GM20431 (cell line): ENCODE measurements at regions not wholly inside any gene's neighbourhood (a gene's known extent, or its start where the extent isn't known, plus 50 kb on each side); places are given as distances from the start of the nearest gene placed in this dataset.

ENCODE experiments used
- in situ Hi-C: fragments of 300-500 bp; cut with MseI, MboI; formaldehyde crosslinking; loops from one replicate; pipeline ENCODE4 v1.15.0; 2020; ENCODE audit warnings: low sequenced_read_pairs; ENCODE audit not compliant: unreplicated experiment

DNA sequence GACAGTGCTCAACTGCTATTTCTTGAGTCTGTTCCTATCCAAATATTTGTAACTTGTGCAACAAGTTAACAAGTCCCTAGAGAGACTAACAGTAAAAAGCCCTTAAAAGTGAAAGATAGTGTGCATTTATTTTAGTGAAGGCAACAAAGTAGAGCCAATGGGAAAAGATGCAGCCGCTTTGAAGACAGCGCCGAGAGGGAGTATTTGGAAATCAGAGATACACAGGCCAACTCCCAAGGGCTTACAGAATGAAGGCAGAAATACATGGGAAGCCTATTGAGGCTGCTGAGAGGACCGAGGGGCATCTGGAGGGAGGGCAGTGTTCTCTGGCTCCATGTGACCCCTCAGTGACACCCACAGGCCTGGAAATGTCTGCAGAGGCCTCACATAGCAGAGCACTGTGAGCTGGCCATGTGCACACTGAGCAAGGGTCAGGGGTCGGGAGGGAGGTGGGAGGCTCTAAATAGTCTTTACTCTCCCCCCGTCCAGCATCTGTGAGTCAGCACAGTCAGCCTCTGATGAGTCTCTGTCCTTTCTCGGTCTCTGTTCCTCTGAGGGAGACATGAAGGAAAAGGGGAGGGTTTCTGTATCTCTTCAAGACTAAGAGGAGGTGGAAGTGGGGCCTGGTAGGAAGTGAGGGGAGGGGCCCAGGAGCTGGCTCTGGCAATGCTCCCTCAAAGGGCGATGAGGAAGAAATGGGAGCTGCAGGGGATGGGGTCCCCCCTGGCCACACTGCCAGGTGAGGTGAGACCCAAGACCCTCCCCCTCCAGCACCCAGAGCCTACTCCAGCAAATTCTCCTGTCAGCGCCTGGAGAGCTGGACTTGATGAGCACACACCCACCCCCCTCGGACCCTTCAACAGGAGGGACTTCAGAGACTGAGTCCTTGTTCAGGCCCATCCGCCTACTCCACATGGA lies 133.6 kb downstream of the SP3 start:
- in situ Hi-C loops, result no loop called here

DNA sequence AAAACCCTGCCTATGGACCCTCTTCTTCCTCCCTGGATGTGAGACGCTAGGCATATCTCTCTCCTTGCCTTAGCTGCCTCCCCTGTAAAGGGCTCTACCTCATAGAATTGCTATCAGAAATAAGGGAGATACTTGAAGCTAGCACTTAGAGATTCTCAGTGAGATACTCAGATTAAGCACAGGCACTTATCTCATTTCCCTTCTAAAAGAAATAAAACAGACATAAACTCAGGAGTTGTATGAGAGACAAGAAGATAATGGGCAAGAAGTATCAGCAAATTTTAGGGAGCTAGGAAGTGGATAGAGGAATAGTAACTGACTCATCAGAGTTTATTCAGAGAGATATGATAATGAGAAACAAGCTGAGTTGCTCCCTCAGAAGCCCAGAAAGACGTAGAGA lies 131.0 kb downstream of the SP3 start:
- in situ Hi-C loops, result no loop called here

DNA sequence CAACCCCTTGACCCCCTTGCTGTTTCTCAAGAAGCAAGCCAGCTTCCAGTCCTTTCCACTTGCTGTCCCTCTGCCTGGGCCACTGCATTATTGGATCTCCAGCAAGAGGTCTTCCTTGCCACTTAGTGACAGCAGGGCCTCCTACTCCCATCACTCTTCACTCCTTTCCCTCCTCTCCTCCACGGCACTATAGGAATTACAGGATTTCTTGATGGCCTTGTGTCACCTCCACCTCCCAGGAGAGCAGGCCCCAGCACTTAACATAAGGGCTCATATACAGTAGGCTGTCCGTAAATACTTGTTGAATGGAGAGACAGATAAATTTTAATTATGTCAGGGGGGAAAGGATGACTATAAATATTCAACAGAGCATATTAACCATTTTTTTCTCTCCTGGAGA lies 129.4 kb downstream of the SP3 start:
- in situ Hi-C loops, result no loop called here

DNA sequence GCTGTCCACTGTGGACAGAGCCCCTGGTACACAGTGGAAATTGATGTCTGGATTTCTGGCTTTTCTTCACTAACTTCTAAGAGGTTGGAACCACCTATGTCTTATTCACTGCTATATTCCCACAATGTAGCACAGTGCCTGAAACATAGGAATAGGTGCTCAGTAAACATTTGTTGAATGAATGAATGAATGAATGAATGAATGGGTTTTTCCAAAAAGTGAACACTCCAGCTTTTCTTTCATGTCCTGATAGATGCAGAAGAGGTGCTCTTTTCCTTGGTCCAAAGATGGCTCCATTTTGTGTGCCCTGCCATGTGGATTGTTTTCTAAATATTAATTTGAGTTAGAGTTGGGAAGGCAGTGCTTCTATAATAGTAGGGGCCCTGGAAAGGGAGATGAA lies 124.1 kb downstream of the SP3 start:
- in situ Hi-C loops, result no loop called here

DNA sequence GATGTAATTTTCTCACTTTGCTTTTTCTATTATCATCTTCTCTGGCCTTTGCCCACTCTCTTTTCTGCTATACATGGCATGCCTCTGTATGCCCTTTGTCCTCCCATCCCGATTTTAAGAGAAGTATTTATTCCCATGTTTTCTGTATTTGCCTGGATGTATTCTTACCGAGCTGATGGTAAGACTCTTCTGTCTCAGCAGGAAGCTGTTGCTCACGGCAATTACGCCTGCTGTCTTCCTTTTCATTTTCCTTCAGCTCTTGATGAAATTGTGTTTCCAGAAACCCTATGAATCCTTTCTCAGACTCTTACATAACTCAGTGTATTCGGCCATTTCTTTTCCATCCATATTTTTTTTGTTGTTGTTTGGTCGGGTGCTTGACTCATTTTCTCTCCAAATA lies 121.6 kb downstream of the SP3 start:
- in situ Hi-C loops, result no loop called here

DNA sequence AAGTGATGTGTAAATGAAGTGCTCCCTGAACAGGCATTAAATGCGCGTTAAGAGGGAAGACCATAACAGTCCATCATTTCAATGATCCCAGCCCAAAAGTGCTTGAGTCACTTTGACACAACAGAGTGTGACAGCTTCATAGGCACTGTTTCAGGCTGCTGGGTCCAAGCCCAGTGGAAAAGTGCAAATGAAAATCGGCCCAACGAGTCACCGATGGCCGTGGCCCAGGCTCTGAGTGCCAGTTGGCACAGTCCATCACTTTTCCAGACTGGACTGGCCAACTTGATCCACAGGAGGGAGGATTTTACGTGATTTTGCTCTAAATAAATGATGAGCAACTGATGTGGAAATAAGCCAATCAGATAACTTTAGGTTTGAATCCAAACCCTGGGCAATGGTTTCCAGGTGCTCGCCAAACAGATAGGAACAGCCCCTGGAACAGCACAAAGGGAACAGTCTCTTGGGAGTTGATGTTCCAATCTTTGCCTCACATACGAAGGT lies 114.0 kb downstream of the SP3 start:
- in situ Hi-C loops, result no loop called here

DNA sequence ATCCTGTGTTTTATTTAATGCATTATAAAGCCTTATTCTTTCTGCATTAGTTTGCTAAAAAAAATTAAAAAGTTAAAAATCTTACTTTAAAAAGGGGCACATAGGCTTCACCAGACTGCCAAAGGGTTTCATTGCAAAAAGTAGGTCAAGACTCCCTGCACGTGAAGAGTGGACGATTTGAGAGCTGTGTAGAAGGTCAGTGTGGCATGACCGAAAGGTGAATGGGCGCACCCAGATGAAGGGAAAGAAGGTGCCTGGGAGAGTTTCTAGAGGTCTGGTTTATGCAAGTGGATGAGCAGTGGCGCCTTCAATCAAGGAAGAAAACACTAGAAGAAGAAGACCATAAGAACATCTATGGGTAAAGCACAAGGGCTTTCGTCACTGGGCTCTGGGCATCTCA lies 111.0 kb downstream of the SP3 start:
- in situ Hi-C loops, result no loop called here

DNA sequence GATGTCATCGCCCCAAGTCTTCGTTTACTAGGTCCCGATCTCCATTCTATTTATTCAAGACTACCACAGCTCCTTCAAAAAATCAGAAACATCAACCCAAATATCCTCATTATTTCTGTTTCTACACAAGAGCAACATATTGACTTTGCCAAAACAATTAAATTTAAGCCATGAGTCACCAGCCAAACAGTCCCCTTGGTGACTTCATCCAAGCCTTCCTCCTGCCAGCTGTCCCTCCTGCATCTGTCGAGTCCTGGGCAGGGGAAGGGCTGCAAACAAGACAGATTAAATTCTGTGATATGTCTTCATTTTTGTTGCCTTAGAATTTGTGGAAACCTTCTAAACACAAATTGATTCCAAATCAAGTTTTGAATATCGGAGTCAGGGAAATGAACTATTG lies 110.3 kb downstream of the SP3 start:
- in situ Hi-C loops, result no loop called here

DNA sequence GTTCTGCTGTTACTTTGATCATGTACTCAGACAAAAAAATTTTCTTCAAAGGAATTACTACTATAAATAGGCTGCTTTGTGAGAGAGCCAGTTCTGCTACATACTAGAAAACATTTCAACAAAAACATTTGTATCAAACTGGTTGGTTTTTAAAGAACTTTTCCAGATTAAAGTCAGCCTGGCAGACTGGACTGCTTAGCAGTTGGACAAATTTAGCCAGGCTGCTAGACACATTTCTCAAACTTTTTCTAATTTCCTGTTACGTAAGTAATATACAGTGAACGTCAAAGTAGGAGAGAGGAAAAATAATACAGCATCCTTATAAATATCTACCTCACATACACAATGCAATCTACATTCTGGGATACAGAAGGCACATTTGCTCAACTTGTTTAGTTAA lies 109.5 kb downstream of the SP3 start:
- in situ Hi-C loops, result no loop called here
